ENCODE measurements at regions not wholly inside any gene's neighbourhood (a gene's known extent, or its start where the extent isn't known, plus 50 kb on each side); places are given as distances from the start of the nearest gene placed in this dataset.
"Not testable (repeated sequence)": the region's sequence is repeated elsewhere in the genome, so short reads cannot be mapped to it uniquely, and the experiment has no call there.

DNA sequence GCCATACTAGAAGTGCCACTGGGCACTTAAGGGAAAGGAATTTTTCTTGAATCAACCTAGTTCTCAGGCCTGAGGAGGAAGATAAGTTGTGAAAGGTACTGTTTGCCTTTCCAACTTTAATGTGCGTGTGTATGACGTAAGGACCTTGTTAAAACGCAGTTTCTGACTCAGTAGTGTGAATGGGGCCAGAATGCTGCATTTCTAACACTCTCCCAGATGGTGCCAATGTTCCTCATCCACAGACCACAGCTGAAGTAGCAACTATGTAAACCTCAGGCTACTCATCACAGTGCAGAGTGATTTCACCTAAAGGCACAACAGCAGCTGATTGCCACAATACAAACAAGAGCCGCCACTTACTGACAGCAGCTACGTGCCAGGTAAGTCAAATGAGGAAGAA, 103.6 kb downstream of the OTOL1 start:
- DNase-seq (ENCODE audit: low read depth in 2 of 2), result no peak

DNA sequence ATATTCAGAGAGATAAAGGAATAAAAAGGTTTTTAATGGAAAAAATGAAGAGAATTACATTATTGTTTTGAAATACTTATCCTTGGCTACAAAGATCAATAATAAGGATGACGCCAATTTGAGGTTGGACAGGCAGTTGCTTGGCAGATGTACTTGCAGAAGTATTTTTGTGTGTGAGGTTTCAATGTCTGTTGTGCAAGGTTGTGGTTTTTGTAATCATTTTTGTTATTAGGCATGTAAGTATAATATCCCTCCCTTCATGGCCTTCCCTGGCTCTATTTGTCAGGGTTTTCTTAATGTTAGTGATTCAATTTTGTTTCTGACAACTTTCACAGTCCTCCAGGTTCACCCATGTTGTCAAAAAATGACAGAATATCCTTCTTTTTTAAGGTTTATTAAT, 105.9 kb downstream of the OTOL1 start:
- no peak for DNase-seq (ENCODE audit: low read depth in 2 of 2)

DNA sequence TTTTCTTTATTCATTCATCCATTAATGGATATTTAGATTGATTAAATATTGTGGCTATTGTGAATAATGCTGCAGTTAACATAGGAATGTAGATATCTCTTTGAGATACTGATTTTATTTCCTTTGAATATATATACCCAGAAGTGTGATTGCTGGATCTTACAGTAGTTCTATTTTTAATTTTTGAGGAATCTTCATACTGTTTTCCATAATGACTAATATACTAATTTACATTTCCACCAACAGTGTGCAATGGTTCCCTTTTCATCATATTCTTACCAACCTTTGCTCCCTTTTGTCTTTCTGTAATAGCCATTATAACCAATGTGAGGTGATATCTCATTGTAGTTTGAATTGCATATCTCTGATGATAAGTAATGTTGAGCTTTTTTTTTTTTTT, 106.3 kb downstream of the OTOL1 start:
- no peak for DNase-seq (ENCODE audit: low read depth in 2 of 2)

DNA sequence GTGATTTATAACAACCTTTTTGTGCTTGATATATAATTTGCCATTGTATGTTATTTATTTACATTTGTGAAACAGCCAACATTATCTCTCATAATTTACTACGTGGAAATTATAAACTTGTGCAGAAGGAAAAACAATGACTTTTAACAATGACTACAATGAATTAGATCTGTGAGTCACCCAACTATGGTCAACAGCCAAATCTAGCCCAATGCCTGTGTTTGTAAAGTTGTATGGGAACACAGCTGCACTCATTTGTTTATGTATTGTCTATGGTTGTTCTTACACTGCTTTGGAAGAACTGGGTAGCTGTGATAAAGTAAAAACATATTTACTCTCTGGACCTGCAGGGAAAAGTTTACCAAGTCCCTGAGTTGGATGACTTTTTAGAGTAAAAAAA, 110.4 kb downstream of the OTOL1 start:
- DNase-seq (ENCODE audit: low read depth in 2 of 2), result no peak

DNA sequence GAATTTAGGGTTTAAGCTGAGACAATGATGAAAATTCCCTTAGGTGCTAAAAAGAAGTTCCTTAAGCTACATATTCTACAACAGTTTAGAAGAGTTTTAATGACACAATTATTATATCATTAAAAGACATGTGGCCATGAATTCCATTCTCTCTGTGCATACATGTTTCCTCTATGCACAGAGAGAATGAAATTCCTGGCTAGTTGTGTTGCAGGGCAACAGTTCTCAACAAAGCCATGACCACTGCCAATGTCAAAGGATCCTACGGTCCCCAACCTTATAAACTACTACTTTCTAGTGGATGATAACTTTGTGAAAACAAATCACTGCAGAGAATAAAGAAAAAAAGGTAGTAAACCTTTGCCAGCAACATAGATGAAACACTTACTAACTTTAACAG, 122.7 kb downstream of the OTOL1 start:
- DNase-seq (ENCODE audit: low read depth in 2 of 2), result no peak

DNA sequence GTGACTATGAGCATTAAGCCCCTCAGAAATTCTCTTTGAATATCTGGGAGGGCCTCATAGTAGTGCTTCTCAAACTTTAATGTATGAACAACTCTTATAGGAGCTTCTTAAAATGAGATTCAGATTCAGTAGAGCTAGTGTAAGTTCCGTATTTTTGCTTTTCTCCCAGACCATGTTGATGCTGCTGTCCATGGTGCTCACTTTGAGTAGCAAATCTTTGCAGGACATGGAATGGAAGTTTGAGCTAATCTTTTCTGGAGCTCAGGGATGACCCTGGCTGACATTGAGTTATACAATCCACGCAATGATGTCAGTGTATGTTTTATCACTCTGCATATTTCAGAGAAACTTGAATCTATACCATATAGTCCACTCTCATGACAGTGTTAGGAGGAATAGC, 134.2 kb downstream of the OTOL1 start:
- DNase-seq (ENCODE audit: low read depth in 2 of 2), result no peak

DNA sequence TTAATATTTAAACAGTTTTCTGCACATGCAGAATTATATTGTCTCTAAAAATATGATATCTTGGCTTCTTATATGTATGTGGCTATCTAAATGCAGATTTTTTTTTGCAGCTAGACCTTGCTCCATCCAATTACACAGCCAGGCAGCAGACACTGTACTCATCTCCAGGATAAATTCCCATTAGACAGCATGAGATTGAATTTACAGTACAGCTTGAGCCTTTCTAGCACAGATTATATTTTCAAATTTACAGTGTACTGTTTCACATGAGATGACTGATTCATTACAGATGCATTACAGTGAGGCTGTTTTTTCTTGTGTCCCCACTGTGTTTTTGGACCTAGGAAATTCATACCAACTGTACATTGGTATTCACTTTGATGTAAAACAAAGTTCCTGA, 134.9 kb downstream of the OTOL1 start:
- DNase-seq (ENCODE audit: low read depth in 2 of 2), result no peak

DNA sequence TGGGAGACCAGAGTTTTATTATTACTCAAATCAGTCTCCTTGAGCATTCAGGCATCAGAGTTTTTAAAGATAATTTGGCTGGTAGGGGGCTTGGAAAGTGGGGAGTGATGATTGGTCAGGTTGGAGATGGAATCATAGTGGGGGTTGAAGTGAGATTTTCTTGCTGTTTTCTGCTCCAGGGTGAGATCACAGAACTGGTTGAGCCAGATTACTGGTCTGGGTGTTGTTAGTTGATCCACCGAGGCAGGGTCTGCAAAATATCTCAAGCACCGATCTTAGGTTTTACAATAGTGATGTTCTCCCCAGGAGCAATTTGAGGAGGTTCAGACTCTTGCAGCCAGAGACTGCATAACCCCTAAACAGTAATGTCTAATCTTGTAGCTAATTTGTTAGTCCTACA, 141.0 kb downstream of the OTOL1 start:
- no peak for DNase-seq (ENCODE audit: low read depth in 2 of 2)

DNA sequence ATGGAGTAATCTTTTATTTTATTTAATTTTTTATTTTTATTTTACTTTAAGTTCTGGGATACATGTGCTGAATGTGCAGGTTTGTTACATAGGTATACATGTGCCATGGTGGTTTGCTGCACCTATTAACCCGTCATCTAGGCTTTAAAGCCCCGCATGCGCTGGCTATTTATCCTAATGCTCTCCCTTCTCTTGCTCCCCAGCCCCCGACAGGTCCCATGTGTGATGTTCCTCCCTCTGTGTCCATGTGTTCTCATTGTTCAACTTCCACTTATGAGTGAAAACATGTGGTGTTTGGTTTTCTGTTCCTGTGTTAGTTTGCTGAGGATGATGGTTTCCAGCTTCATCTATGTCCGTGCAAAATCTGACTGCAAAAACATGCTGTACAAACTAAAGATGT, 142.5 kb downstream of the OTOL1 start:
- DNase-seq (ENCODE audit: low read depth in 2 of 2), result not testable (repeated sequence)

DNA sequence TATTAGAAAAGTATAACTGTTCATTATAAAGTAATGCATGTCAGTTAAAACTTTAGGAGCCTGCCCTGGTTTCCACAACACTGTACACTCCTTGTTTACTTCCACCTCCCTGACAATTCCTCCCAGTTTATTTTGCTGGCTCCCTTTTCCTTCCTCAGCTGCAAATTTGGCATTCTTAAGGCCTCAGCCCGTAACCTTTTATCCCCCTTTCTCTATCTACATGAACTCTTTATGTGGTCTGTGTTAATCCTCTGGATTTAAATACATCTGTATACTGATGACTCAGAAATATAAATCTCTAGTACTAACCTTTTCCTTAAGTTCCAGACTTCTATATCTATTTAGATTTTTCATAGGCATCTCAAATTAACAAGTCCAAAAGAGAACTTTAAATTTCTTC, 143.6 kb downstream of the OTOL1 start:
- DNase-seq (ENCODE audit: low read depth in 2 of 2), result no peak

DNA sequence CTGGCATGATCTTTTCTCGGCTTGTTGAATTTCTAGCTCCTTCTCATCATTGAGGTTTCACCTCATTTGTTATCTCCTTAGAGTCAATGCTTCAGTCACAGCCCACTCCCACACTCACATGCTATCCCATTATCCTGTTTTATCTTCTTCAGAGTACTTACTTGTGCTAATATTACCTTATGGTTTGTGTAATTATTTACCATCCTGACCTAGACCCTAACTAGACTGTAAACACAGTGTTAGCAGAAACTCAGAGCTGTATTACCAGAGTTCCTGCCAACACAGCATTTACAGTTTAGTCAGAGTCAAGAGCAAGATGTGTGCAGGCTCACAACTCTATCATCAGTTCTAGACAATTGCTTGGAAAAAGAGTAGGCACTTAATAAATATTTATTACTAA, 144.7 kb downstream of the OTOL1 start:
- no peak for DNase-seq (ENCODE audit: low read depth in 2 of 2)

DNA sequence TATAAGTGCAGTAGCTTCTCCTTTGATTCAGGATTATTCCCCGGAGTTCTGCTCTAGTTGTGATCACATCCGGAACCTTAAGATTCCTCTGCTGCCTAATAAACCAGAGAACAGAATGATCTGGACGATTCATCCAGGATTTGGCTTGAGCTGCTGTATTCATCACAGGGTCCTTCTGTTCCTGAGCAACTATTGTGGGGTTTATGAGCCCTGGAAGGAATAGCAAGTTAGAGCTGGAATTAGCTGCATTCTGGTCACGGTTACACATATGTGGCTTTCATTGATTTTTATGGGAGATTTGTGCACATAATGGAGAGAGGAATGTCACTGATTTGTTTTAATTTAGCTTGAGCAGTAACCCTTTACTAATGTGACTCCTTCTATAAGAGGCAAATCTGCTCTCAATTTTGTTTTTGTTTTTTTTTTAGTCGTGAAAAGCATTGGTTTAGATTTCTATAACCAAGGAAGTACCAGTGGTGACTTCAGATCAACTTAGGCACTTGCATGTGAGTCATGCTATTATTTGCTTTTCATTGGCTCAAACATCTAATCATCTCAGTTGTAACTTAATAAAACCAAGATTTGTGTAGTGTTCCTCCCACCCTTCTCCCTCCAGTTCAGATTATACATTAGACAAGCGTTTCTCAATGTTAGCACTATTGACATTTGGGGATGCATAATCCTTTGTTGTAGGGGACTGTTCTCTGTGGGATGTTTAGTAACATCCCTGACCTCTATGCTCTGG, 148.5 kb downstream of the OTOL1 start:
- DNase-seq (ENCODE audit: low read depth in 2 of 2), result no peak

DNA sequence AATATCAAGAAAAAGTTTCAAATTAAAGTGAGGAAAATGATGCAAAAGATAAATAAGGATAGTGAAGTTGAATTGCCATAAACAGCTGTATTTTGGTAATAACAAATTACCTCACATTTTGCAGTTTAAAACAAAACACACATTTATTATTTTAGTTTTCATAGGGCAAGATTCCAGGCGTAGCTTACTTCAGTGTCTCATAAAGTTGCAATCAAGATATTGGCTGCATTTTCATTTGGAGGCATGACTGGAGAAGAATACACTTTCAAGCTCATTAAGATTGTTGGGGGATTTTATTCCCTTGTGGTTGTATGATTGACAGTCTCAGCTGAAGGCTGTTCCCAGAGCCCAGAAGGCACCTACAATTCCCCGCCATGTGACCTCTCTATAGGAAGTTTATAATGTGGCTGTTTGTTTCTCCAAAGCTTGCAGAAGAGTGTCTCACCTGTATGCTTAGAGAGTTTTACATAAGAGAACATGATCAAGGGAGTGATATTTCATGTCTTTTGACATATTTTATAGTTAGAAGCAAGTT, 151.4 kb downstream of the OTOL1 start:
- no peak for DNase-seq (ENCODE audit: low read depth in 2 of 2)

DNA sequence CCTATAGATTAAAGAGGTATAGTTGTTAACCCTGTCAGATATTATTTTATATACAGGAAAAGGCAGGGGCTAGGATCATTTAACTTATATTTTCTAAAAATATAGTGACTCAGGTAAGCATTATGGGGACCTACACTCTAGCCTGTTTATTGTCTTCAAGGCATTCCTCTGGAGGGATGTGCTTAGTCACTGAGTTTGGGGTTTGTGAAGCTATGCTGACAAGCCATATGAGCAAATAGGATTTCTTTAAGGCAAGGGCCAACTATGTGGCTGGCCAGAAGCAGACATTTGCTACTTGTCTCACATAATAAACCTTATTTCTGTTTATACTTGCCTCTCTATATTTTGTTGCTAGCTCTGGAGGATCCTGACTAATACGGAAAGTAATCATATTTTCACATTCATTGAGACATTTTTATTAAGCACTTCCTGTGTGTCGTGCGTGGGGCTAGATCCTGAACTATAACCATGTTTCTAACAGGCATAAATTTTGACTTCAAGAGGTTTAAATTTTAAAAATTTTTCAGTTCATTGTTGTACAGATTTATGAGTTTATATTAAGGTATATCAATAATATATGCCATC, 153.4 kb downstream of the OTOL1 start:
- DNase-seq (ENCODE audit: low read depth in 2 of 2), result no peak

DNA sequence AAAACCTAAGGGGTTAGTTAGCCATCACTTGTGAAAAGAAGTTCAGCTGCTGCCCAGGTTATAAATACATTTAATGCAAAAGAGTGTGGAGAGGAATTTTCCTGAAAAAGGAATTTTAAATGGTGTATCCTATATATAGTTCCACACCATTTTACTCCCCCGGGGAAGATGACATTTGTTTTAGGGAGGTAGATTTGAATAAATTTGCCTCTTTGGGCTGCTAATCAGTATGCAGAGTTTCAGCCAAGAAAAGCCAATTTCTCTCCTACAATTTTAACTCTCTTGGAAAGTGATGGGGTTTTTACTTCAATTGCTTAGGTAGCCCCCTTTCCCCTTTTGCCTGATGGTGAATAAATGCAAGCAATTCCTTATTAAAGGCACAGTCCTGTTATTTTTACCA, 161.2 kb downstream of the OTOL1 start:
- no peak for DNase-seq (ENCODE audit: low read depth in 2 of 2)

DNA sequence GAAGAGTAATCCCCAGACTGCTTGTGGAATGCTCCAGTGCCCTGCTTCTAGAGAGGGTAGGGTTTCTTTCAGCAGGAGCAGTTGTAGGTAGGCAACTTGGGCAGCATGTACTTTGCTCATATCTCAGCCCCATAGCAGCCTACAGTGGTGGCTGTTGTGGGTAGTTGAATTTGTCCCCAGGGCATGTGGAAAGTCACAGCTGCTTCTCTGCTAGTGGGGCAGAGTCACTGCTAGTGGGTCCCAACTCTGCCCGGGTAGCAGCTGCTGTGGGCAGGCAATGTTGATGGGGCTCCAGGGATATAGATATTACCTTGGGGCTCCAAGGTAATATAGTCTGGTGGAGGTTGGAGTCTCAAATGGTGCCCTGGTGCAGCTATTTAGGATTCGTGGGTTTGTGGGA, 174.5 kb downstream of the OTOL1 start:
- DNase-seq (ENCODE audit: low read depth in 2 of 2), result no peak

DNA sequence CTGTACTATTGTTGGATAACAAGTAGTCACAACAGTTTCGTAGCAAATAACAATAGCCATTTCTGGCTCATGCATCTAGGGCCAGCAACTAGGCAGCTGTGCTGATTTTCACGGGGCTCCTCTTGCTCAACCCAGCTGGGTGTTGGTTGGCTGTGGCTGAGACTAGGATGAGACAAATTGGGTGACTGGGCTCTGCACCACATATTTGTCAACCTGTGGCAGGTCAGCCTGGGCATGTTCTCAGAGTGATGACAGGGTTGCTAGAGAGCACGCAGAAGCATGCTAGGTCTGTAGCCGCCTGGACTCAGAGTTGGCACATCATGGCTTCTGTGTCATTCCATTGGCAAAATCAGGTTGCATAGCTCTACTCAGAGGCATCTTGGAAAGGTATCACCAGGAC, 175.9 kb downstream of the OTOL1 start:
- no peak for DNase-seq (ENCODE audit: low read depth in 2 of 2)

DNA sequence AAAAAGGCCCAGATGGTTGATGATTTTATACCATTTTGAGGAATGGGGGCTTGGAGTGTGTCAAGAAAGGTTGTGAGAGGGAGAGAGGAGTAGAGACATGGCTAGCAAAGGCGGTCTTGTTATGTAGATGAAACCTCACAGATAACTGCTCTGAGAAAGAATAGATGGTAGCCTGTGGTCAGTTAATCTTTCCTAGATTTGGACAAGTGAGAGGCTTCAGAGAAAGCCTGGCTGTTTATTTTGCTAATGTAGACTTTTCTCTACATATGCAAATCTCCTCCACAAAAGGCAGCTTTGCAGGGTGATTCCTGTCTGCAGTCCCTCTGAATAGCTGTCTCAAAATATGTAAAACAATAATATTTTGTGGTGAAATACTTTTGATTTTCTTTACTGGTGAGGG, 177.3 kb downstream of the OTOL1 start:
- DNase-seq (ENCODE audit: low read depth in 2 of 2), result no peak

DNA sequence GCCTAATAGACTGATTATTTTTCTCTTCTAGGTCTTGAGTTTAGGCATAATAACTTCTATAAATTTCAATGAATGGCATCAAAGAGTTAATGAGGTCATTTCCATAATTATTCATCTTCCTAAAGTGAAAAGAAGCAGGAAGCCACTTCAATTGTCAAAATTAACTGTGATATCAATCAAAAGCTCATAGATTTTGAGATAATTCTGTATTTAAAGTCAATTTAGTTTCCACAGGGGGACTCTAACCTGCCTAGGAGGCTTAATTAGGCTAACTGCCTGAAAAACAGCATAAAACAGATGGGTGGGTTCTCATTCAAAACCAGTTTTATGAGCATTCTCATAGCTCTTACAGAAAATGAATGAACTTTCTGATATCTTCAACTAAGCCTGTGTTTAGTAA, 177.8 kb downstream of the OTOL1 start:
- DNase-seq (ENCODE audit: low read depth in 2 of 2), result no peak

DNA sequence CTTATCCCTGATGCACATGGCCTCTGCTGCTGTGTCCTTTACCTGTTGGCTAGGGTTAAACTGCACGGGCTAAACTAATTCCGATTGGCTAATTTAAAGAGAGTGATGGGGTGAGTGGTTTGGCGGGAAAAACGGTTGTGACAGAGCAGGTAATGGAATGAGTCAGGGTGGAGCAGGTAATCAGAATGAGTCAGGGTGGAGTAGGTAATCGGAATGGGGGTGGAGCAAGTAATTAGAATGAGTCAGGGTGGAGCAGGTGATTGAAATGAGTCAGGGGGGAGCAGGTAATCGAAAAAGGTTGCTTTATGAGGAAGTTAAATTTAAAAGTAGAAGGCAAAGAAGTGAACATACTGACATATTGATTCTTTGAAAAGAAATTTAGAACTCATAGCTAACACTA, 185.2 kb downstream of the OTOL1 start:
- DNase-seq (ENCODE audit: low read depth in 2 of 2), result not testable (repeated sequence)

DNA sequence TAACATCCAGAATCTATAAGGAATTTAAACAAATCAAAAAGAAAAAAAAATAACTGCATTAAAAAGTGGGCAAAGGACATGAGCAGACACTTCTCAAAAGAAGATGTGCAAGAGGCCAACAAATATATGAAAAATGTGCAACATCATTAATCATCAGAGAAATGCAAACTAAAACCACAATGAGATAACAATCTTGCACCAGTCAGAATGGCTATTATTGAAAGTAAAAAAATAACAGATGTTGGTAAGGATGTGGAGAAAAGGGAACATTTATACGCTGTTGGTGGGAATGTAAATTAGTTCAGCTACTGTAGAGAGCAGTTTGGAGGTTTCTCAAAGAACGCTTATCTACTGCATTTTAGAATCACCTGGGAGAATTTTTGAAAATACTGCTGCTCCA, 186.1 kb downstream of the OTOL1 start:
- DNase-seq (ENCODE audit: low read depth in 2 of 2), result no peak

DNA sequence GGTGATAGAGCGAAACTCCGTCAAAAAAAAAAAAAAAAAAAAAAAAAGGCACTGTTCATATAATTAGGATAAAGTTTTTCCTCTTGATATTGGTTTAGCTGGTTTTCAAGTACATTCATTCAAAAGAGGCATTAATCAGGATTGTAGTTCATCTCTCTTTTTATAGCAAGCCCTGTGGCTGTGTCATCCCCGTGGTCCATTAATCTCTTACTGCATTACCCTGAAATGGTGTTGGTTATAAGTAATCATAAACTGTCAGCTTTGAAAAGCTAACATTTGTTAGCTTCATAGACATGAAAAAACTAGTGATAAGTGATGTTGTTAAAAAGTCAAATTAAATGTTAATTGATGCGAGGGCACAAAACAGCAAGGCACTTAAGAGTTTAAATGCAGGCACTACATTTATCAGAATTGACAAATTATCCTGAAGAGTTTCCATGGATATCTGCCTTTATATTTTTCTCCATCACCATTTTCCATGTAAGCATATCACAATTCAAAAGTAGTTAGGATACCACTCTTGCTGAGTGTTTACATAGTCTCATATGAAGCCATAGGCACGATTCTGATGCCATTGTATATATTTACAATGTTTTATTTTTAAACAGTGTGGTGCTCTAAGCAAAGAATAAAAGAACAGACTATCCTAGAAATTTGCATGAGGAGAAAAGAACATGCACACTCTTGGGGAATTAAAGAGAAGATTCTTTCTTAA, 193.1 kb downstream of the OTOL1 start:
- no peak for DNase-seq (ENCODE audit: low read depth in 2 of 2)

DNA sequence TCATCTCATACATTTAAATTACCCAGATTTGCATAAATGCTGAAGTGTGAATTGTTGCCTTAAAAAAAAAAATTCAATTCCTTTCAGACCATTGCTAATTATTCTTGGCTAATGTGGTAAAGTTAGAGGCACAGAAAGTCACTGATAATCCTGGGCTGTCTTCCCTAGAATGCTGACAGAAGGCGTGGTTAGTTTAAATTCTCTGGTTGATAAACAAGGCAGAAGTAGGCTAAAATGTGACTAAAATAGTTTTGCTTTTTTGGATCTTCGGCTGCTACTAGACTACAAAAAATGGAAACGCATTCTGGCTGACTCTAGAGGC, 193.7 kb downstream of the OTOL1 start:
- DNase-seq (ENCODE audit: low read depth in 2 of 2), result no peak

All from activated CD4-positive, alpha-beta T cell treated with anti-CD3 and anti-CD28 coated beads for 24 hours (primary cell).